Activated T-helper 2 cell treated with anti-CD3 and anti-CD28 coated beads, Interferon-gamma antibody, Interleukin-2, Interleukin-4, amounts not matched to agents 10 μg/mL and 5 μg/mL and 100 μg/mL, durations not matched to agents 14 hours and 24 hours and 36 hours (primary cell): ENCODE measurements at regions not wholly inside any gene's neighbourhood (a gene's known extent, or its start where the extent isn't known, plus 50 kb on each side); places are given as distances from the start of the nearest gene placed in this dataset.

Source experiments
- DNase-seq: peaks from one replicate; pipeline ENCODE4 v3.0.0; 2021; ENCODE audit warnings: low spot score
- H3K27ac Mint-ChIP-seq: one replicate; pipeline ENCODE4 v1.8.0; 2021; ENCODE audit warnings: mixed read lengths
- H3K27me3 Mint-ChIP-seq: one replicate; pipeline ENCODE4 v1.8.0; 2021; ENCODE audit warnings: low read depth, mixed read lengths
- H3K36me3 Mint-ChIP-seq: one replicate; pipeline ENCODE4 v1.8.0; 2021; ENCODE audit warnings: low read depth, mixed read lengths
- H3K4me1 Mint-ChIP-seq: one replicate; pipeline ENCODE4 v1.8.0; 2021; ENCODE audit warnings: low read depth, mixed read lengths
- H3K4me3 Mint-ChIP-seq: one replicate; pipeline ENCODE4 v1.8.0; 2021; ENCODE audit warnings: low read depth, mild to moderate bottlenecking, moderate library complexity, mixed read lengths
- H3K9me3 Mint-ChIP-seq: one replicate; pipeline ENCODE4 v1.8.0; 2021; ENCODE audit warnings: mixed read lengths
- intact Hi-C: fragments of 100-400 bp; cut with micrococcal nuclease; formaldehyde crosslinking; loops from one replicate; pipeline ENCODE4 v1.15.1; 2023

- H3K27me3 Mint-ChIP-seq: no peaks in the 10 kb centered on the region
- no peak overlapping the region for H3K4me3 Mint-ChIP-seq
- no peak overlapping the region for H3K27ac Mint-ChIP-seq
- no peak for DNase-seq
- intact Hi-C loops: no loop called here
- no peaks in the 10 kb centered on the region for H3K36me3 Mint-ChIP-seq
- no peaks in the 10 kb centered on the region for H3K4me1 Mint-ChIP-seq
- H3K9me3 Mint-ChIP-seq: no peaks in the 10 kb centered on the region
Measured at GRCh38 chr20:57801581-57801980, 91.8 kb upstream of the PMEPA1 start.

GRCh38 chr20:57800791-57801430 is 91.1 kb upstream of the PMEPA1 start:
- Mint-ChIP-seq H3K4me3 (no peak overlapping the region), H3K27ac (no peak overlapping the region), H3K9me3 (no peaks in the 10 kb centered on the region), H3K4me1 (no peaks in the 10 kb centered on the region), H3K27me3 (no peaks in the 10 kb centered on the region), H3K36me3 (no peaks in the 10 kb centered on the region)
- intact Hi-C loops: no loop called here
- no peak for DNase-seq

GRCh38 chr20:57797401-57797800 is 87.6 kb upstream of the PMEPA1 start:
- no peak overlapping the region for H3K27ac Mint-ChIP-seq
- H3K4me3 Mint-ChIP-seq: no peak overlapping the region
- no peaks in the 10 kb centered on the region for H3K4me1 Mint-ChIP-seq
- intact Hi-C loops: no loop called here
- no peaks in the 10 kb centered on the region for H3K27me3 Mint-ChIP-seq
- no peak for DNase-seq
- no peaks in the 10 kb centered on the region for H3K9me3 Mint-ChIP-seq
- H3K36me3 Mint-ChIP-seq: no peaks in the 10 kb centered on the region

GRCh38 chr20:57795977-57796560 is 86.3 kb upstream of the PMEPA1 start:
- Mint-ChIP-seq H3K36me3 (no peaks in the 10 kb centered on the region), H3K4me1 (no peaks in the 10 kb centered on the region), H3K9me3 (no peaks in the 10 kb centered on the region), H3K27ac (no peak overlapping the region), H3K27me3 (no peaks in the 10 kb centered on the region), H3K4me3 (no peak overlapping the region)
- DNase-seq: no peak
- intact Hi-C loops: no loop called here

- Mint-ChIP-seq H3K4me1 (no peaks in the 10 kb centered on the region), H3K9me3 (no peaks in the 10 kb centered on the region), H3K36me3 (no peaks in the 10 kb centered on the region), H3K27ac (no peak overlapping the region), H3K27me3 (no peaks in the 10 kb centered on the region), H3K4me3 (no peak overlapping the region)
- intact Hi-C loops: no loop called here
- DNase-seq: no peak
Measured at GRCh38 chr20:57795342-57795697, 85.5 kb upstream of the PMEPA1 start.

GRCh38 chr20:57794600-57795341 is 85.0 kb upstream of the PMEPA1 start:
- DNase-seq: no peak
- Mint-ChIP-seq H3K4me1 (no peaks in the 10 kb centered on the region), H3K27ac (no peak overlapping the region), H3K4me3 (no peak overlapping the region), H3K9me3 (no peaks in the 10 kb centered on the region), H3K36me3 (no peaks in the 10 kb centered on the region), H3K27me3 (no peaks in the 10 kb centered on the region)
- intact Hi-C loops: no loop called here

GRCh38 chr20:57794036-57794435 is 84.2 kb upstream of the PMEPA1 start:
- Mint-ChIP-seq H3K4me3 (no peak overlapping the region), H3K9me3 (no peaks in the 10 kb centered on the region), H3K27me3 (no peaks in the 10 kb centered on the region), H3K4me1 (no peaks in the 10 kb centered on the region), H3K36me3 (no peaks in the 10 kb centered on the region), H3K27ac (no peak overlapping the region)
- DNase-seq: no peak
- intact Hi-C loops: no loop called here

- Mint-ChIP-seq H3K27ac (no peak overlapping the region), H3K27me3 (no peaks in the 10 kb centered on the region), H3K4me3 (no peak overlapping the region), H3K36me3 (no peaks in the 10 kb centered on the region), H3K9me3 (no peaks in the 10 kb centered on the region), H3K4me1 (no peaks in the 10 kb centered on the region)
- DNase-seq: no peak
- intact Hi-C loops: no loop called here
Measured at GRCh38 chr20:57793421-57793820, 83.6 kb upstream of the PMEPA1 start.

- Mint-ChIP-seq H3K4me1 (no peaks in the 10 kb centered on the region), H3K9me3 (no peaks in the 10 kb centered on the region), H3K27me3 (no peaks in the 10 kb centered on the region), H3K4me3 (no peak overlapping the region), H3K36me3 (no peaks in the 10 kb centered on the region), H3K27ac (no peak overlapping the region)
- intact Hi-C loops: no loop called here
- no peak for DNase-seq
Measured at GRCh38 chr20:57792386-57793080, 82.7 kb upstream of the PMEPA1 start.

GRCh38 chr20:57791966-57792365 is 82.2 kb upstream of the PMEPA1 start:
- Mint-ChIP-seq H3K36me3 (no peaks in the 10 kb centered on the region), H3K27me3 (no peaks in the 10 kb centered on the region), H3K9me3 (no peaks in the 10 kb centered on the region), H3K4me1 (no peaks in the 10 kb centered on the region), H3K27ac (no peak overlapping the region), H3K4me3 (no peak overlapping the region)
- DNase-seq: no peak
- intact Hi-C loops: no loop called here

- Mint-ChIP-seq H3K27ac (no peak overlapping the region), H3K27me3 (no peaks in the 10 kb centered on the region), H3K4me1 (no peaks in the 10 kb centered on the region), H3K9me3 (no peaks in the 10 kb centered on the region), H3K36me3 (no peaks in the 10 kb centered on the region), H3K4me3 (no peak overlapping the region)
- no peak for DNase-seq
- intact Hi-C loops: no loop called here
Measured at GRCh38 chr20:57791178-57791962, 81.6 kb upstream of the PMEPA1 start.

- no peaks in the 10 kb centered on the region for H3K9me3 Mint-ChIP-seq
- no peak overlapping the region for H3K4me3 Mint-ChIP-seq
- H3K4me1 Mint-ChIP-seq: no peaks in the 10 kb centered on the region
- H3K27me3 Mint-ChIP-seq: no peaks in the 10 kb centered on the region
- no peak overlapping the region for H3K27ac Mint-ChIP-seq
- no peak for DNase-seq
- intact Hi-C loops: no loop called here
- H3K36me3 Mint-ChIP-seq: no peaks in the 10 kb centered on the region
Measured at GRCh38 chr20:57790176-57790575, 80.4 kb upstream of the PMEPA1 start.
